GM12872 (cell line): ENCODE measurements at regions not wholly inside any gene's neighbourhood (a gene's known extent, or its start where the extent isn't known, plus 50 kb on each side); places are given as distances from the start of the nearest gene placed in this dataset.

Source experiments
- TF ChIP-seq, protein P1 (sequence below): IDR thresholded peaks from 3 replicates; pipeline ENCODE4 v1.5.1; 2011; ENCODE audit warnings: low read depth, mild to moderate bottlenecking, low read length, moderate library complexity; ENCODE audit not compliant: insufficient read depth

DNA sequence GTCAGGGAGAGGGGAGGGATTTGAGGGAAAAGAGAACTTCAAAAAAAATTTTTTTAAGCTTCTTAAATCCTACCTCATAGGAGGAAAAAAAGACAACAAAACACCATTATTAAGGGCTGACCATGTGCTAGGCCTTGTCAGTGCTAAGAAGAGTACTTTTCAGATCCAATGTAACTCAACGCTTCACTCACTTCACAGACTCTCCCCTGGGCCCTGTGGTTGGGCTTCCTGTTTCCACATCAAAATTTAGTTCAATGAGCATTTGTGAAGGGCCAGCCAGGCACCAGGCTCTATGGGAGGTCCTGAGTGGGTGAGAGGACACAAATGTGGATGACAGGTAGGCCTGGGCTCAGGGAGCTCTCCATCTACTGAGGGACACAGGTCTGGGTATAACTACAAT, 249.8 kb downstream of the PTEN start:
- TF ChIP-seq, protein P1, sequence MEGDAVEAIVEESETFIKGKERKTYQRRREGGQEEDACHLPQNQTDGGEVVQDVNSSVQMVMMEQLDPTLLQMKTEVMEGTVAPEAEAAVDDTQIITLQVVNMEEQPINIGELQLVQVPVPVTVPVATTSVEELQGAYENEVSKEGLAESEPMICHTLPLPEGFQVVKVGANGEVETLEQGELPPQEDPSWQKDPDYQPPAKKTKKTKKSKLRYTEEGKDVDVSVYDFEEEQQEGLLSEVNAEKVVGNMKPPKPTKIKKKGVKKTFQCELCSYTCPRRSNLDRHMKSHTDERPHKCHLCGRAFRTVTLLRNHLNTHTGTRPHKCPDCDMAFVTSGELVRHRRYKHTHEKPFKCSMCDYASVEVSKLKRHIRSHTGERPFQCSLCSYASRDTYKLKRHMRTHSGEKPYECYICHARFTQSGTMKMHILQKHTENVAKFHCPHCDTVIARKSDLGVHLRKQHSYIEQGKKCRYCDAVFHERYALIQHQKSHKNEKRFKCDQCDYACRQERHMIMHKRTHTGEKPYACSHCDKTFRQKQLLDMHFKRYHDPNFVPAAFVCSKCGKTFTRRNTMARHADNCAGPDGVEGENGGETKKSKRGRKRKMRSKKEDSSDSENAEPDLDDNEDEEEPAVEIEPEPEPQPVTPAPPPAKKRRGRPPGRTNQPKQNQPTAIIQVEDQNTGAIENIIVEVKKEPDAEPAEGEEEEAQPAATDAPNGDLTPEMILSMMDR = no peak

DNA sequence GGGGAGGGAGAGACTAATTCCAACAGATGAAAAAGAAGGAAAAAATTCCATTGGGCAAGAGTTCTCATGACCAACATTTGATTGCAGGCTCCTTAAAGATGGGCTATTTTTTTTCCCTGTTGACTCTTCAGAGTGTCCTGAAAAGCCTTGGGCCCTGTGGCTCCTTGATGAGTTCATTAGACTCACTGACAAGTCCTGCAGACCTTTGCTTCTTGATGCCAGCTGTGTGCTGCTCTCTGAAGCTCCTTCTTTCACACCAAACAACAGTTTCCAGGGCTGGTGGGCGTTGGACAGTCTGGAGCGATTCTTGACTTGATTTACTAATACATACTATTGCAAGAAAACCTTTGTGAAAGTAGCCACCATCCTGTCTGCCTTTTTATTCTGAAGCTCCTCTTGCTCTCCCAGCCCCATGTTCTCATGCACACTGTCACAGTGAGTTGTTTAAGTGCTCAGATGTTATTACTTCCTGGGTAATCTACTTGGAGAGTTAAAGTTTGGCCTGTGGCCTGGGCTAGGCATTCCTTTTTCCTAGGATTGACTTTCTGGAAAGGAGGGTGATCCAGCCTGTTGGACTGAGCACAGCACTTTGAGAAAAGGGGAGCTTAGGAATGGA, 250.3 kb downstream of the PTEN start:
- TF ChIP-seq, protein P1 = no peak

DNA sequence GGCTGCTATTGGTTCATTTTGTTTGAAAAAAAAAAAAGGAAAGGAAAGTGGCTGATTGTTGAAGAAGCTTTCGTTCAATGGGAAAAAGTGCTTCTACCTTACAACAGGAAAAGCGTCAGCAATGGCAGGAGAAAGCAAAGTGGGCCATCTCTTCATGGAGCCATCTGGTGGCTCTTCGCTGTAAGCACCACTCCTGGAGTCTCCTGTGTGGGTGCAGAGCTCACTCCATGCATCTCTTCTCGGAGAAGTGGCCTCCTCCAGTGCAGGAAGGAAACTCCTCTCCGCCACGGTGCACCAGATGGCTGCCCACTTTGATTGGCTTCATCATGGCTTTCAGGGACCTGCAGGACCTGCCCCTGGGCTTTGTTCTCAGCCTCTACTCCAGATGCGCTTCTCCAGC, 250.9 kb downstream of the PTEN start:
- TF ChIP-seq, protein P1 = peak; percentile 96

DNA sequence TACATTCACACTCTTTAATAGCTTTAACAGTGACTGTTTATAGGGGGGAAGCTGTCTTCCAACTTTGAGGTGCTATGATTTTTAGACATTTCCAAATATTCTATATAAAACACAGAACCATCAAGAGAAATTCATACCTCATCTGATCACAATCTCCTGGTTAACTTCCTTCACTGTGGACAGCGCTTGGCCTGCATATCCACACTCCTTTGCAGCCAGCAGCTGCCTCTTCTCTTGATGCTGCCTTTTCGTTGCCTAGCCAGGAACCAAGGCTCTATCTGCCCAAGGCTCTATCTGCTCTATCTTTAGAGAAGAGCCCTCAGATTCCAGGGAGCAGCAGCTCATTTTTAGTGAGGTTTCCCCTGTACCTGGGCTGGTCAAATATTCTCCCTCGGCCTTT, 252.0 kb downstream of the PTEN start:
- TF ChIP-seq, protein P1 = no peak

DNA sequence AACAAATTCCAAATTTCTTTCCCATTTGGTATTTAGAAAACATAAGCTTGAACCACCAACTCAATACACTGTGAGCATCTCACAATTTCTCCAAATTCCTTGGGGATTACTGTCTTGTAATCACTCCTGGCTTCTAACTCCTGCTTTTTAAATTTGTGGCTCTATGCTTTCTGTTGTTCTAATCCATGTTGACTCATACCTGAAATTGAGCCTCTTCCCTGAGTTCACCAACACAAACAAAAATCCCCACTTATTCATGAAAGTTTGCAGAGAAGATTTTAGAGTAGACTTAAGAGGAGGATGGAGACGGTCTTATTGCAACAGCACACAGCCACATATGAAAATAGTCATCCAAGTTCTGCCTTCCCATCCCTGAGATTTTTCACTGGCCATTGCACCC, 252.5 kb downstream of the PTEN start:
- TF ChIP-seq, protein P1 = no peak

DNA sequence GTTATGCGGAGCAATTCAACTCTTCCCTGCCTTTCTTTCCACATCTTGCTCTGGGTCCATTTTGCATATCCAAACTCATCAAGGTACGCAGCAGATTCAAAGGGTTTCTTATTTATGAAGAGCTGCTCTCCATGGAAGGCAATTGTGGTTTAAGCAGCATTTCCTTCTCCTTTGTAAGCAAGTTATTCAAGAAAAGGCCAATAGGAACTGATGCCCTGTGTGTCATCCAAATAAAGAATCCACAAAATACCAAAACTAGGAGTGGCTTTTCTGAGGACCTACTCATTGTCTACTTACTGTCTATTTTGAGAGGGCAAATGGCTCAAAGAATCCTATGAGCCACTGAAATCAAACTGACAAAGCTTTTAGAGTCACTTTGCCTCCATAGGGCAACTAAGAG, 253.1 kb downstream of the PTEN start:
- TF ChIP-seq, protein P1 = no peak

DNA sequence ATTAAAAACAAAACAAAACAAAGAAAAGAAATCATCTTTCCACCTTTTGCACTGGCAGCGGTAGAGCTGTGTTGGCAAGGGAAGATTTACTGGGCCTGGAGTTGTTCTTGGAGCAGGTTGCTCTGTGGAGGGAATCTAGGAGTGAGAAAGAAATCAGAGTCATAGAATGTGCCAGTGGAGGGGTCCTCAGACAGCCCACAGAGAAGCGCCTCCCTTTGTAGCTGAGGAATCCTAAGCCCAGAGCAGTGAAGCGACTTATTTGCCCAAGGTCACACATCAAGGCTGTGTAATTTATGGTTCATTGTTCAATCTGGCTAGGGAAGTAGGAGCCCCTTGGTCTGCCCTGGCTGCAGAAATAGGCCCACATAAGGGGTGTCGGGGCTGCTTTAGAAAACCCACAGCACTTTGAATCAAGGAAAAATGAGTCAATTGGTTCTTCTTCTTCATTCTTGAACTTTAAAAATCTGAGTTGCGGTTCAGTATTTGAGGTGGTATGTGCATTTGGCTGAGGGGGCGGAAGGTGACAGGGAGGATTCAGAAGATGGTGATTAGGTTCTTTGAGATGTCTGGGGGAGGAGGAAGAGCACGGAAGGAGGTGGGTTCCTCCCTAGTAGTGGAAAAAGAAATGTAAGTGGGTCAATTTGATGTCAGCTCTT, 253.7 kb downstream of the PTEN start:
- TF ChIP-seq, protein P1 = no peak
